ENCODE measurements at regions not wholly inside any gene's neighbourhood (a gene's known extent, or its start where the extent isn't known, plus 50 kb on each side); places are given as distances from the start of the nearest gene placed in this dataset.

DNA sequence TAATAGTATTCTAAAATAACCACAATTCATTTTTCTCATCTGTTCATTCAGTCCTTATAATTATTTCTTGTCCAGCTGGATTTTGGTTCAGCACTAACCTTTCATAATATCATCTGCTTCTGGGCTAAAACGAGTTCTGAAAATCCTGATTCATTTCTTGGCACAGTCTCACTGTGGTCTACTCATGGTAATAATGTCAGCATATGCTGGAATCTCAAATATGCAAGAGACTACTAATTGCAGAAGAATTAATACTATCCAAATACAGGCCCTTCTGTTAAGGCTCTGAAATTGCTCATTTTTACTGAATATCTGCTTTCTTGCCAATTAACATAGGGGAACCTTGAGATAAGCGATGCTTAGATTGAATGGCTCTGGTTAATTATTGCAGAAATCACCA, 597.1 kb downstream of the RPL10L start (continued):
- TF ChIP-seq, protein P1, sequence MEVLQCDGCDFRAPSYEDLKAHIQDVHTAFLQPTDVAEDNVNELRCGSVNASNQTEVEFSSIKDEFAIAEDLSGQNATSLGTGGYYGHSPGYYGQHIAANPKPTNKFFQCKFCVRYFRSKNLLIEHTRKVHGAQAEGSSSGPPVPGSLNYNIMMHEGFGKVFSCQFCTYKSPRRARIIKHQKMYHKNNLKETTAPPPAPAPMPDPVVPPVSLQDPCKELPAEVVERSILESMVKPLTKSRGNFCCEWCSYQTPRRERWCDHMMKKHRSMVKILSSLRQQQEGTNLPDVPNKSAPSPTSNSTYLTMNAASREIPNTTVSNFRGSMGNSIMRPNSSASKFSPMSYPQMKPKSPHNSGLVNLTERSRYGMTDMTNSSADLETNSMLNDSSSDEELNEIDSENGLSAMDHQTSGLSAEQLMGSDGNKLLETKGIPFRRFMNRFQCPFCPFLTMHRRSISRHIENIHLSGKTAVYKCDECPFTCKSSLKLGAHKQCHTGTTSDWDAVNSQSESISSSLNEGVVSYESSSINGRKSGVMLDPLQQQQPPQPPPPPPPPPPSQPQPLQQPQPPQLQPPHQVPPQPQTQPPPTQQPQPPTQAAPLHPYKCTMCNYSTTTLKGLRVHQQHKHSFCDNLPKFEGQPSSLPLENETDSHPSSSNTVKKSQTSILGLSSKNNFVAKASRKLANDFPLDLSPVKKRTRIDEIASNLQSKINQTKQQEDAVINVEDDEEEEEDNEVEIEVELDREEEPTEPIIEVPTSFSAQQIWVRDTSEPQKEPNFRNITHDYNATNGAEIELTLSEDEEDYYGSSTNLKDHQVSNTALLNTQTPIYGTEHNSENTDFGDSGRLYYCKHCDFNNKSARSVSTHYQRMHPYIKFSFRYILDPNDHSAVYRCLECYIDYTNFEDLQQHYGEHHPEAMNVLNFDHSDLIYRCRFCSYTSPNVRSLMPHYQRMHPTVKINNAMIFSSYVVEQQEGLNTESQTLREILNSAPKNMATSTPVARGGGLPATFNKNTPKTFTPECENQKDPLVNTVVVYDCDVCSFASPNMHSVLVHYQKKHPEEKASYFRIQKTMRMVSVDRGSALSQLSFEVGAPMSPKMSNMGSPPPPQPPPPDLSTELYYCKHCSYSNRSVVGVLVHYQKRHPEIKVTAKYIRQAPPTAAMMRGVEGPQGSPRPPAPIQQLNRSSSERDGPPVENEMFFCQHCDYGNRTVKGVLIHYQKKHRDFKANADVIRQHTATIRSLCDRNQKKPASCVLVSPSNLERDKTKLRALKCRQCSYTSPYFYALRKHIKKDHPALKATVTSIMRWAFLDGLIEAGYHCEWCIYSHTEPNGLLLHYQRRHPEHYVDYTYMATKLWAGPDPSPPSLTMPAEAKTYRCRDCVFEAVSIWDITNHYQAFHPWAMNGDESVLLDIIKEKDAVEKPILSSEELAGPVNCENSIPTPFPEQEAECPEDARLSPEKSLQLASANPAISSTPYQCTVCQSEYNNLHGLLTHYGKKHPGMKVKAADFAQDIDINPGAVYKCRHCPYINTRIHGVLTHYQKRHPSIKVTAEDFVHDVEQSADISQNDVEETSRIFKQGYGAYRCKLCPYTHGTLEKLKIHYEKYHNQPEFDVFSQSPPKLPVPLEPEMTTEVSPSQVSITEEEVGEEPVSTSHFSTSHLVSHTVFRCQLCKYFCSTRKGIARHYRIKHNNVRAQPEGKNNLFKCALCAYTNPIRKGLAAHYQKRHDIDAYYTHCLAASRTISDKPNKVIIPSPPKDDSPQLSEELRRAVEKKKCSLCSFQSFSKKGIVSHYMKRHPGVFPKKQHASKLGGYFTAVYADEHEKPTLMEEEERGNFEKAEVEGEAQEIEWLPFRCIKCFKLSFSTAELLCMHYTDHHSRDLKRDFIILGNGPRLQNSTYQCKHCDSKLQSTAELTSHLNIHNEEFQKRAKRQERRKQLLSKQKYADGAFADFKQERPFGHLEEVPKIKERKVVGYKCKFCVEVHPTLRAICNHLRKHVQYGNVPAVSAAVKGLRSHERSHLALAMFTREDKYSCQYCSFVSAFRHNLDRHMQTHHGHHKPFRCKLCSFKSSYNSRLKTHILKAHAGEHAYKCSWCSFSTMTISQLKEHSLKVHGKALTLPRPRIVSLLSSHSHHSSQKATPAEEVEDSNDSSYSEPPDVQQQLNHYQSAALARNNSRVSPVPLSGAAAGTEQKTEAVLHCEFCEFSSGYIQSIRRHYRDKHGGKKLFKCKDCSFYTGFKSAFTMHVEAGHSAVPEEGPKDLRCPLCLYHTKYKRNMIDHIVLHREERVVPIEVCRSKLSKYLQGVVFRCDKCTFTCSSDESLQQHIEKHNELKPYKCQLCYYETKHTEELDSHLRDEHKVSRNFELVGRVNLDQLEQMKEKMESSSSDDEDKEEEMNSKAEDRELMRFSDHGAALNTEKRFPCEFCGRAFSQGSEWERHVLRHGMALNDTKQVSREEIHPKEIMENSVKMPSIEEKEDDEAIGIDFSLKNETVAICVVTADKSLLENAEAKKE (CRISPR knock-in tag; IDR thresholded peaks at IDR 0.05) = no peak
- TF ChIP-seq STAT1 (IDR thresholded peaks at IDR 0.05; ENCODE audit: unreplicated experiment) (no peak), EZH2phosphoT487 (IDR thresholded peaks at IDR 0.05; ENCODE audit: unreplicated experiment) (no peak), EZH2 (IDR thresholded peaks at IDR 0.05; ENCODE audit: low read depth, unreplicated experiment) (no peak), NANOG (IDR thresholded peaks at IDR 0.05; ENCODE audit: borderline replicate concordance) (no peak), JUNB (IDR thresholded peaks at IDR 0.05; ENCODE audit: unreplicated experiment) (no peak), CREB1 (CRISPR knock-in tag; IDR thresholded peaks at IDR 0.05; ENCODE audit: low read depth) (no peak), POLR2AphosphoS5 (IDR thresholded peaks at IDR 0.05; ENCODE audit: low read depth) (no peak), ZNF331 (CRISPR knock-in tag; IDR thresholded peaks at IDR 0.05; ENCODE audit: low read depth) (no peak), ZNF114 (CRISPR knock-in tag; IDR thresholded peaks at IDR 0.05) (no peak)
- TF ChIP-seq, protein P2, sequence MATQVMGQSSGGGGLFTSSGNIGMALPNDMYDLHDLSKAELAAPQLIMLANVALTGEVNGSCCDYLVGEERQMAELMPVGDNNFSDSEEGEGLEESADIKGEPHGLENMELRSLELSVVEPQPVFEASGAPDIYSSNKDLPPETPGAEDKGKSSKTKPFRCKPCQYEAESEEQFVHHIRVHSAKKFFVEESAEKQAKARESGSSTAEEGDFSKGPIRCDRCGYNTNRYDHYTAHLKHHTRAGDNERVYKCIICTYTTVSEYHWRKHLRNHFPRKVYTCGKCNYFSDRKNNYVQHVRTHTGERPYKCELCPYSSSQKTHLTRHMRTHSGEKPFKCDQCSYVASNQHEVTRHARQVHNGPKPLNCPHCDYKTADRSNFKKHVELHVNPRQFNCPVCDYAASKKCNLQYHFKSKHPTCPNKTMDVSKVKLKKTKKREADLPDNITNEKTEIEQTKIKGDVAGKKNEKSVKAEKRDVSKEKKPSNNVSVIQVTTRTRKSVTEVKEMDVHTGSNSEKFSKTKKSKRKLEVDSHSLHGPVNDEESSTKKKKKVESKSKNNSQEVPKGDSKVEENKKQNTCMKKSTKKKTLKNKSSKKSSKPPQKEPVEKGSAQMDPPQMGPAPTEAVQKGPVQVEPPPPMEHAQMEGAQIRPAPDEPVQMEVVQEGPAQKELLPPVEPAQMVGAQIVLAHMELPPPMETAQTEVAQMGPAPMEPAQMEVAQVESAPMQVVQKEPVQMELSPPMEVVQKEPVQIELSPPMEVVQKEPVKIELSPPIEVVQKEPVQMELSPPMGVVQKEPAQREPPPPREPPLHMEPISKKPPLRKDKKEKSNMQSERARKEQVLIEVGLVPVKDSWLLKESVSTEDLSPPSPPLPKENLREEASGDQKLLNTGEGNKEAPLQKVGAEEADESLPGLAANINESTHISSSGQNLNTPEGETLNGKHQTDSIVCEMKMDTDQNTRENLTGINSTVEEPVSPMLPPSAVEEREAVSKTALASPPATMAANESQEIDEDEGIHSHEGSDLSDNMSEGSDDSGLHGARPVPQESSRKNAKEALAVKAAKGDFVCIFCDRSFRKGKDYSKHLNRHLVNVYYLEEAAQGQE (IDR thresholded peaks at IDR 0.05; ENCODE audit: unreplicated experiment) = no peak
- TF ChIP-seq, protein P3, sequence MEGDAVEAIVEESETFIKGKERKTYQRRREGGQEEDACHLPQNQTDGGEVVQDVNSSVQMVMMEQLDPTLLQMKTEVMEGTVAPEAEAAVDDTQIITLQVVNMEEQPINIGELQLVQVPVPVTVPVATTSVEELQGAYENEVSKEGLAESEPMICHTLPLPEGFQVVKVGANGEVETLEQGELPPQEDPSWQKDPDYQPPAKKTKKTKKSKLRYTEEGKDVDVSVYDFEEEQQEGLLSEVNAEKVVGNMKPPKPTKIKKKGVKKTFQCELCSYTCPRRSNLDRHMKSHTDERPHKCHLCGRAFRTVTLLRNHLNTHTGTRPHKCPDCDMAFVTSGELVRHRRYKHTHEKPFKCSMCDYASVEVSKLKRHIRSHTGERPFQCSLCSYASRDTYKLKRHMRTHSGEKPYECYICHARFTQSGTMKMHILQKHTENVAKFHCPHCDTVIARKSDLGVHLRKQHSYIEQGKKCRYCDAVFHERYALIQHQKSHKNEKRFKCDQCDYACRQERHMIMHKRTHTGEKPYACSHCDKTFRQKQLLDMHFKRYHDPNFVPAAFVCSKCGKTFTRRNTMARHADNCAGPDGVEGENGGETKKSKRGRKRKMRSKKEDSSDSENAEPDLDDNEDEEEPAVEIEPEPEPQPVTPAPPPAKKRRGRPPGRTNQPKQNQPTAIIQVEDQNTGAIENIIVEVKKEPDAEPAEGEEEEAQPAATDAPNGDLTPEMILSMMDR (conservative IDR thresholded peaks at IDR 0.05; ENCODE audit: low read depth in 2 of 2) = no peak

All from GM23338 (cell line).